DND-41 (cell line): ENCODE measurements at regions not wholly inside any gene's neighbourhood (a gene's known extent, or its start where the extent isn't known, plus 50 kb on each side); places are given as distances from the start of the nearest gene placed in this dataset.

Experiments
- ATAC-seq: fragments of 200-7000 bp; cut with Tn5 transposase; 3 replicates; pipeline ENCODE4 v1.9.1; 2021; ENCODE audit warnings: low read depth; ENCODE audit not compliant: insufficient read depth
- DNase-seq: peaks from one replicate; pipeline ENCODE4 v3.0.0-alpha.2; 2020
- H2AFZ ChIP-seq: 2 replicates; pipeline ENCODE4 v1.6.0; 2012; ENCODE audit warnings: low read depth, low read length
- H3K27ac ChIP-seq: 2 replicates; pipeline ENCODE4 v1.5.1; 2012; ENCODE audit warnings: low read length, inconsistent platforms
- H3K27me3 ChIP-seq: fragments of 200-600 bp; sonication (generic); 2 replicates; pipeline ENCODE4 v1.6.0; 2012; ENCODE audit warnings: low read length, mild to moderate bottlenecking, inconsistent platforms; ENCODE audit not compliant: insufficient read depth, poor library complexity
- H3K36me3 ChIP-seq: 2 replicates; pipeline ENCODE4 v1.5.1; 2012; ENCODE audit warnings: low read length, inconsistent platforms; ENCODE audit not compliant: insufficient read depth
- H3K4me1 ChIP-seq: 2 replicates; pipeline ENCODE4 v1.5.1; 2012; ENCODE audit warnings: mild to moderate bottlenecking, low read length; ENCODE audit not compliant: insufficient read depth
- H3K4me2 ChIP-seq: 2 replicates; pipeline ENCODE4 v1.6.0; 2012; ENCODE audit warnings: mild to moderate bottlenecking, moderate library complexity, low read length, inconsistent platforms; ENCODE audit not compliant: insufficient read depth
- H3K4me3 ChIP-seq, 2 experiments: fragments of 200-600 bp in 1 of 2; shearing (Covaris generic) in 1 of 2; 2 replicates each; pipeline ENCODE4 v1.5.1; 2012 to 2016; ENCODE audit warnings: inconsistent platforms in 2 of 2, low read length in 2 of 2, mild to moderate bottlenecking in 2 of 2, low read depth in 1 of 2, moderate library complexity in 1 of 2
- H3K79me2 ChIP-seq: 2 replicates; pipeline ENCODE4 v1.6.0; 2012; ENCODE audit warnings: low read length, inconsistent platforms; ENCODE audit not compliant: insufficient read depth
- H3K9ac ChIP-seq: 2 replicates; pipeline ENCODE4 v1.6.0; 2012; ENCODE audit warnings: low read depth, mild to moderate bottlenecking, inconsistent platforms, low read length, moderate library complexity
- H3K9me3 ChIP-seq: 2 replicates; pipeline ENCODE4 v1.5.1; 2012; ENCODE audit warnings: low read length, moderate library complexity, mild to moderate bottlenecking, inconsistent platforms; ENCODE audit not compliant: insufficient read depth, severe bottlenecking
- H4K20me1 ChIP-seq: 2 replicates; pipeline ENCODE4 v1.6.0; 2012; ENCODE audit warnings: low read length; ENCODE audit not compliant: insufficient read depth
- EZH2 ChIP-seq: IDR thresholded peaks from 3 replicates; pipeline ENCODE4 v1.6.1; 2012; ENCODE audit warnings: borderline replicate concordance, low read depth, mild to moderate bottlenecking, moderate library complexity, low read length, inconsistent platforms; ENCODE audit not compliant: severe bottlenecking
- TF ChIP-seq, protein P1 (sequence below): IDR thresholded peaks from 2 replicates; pipeline ENCODE4 v1.5.1; 2012; ENCODE audit warnings: borderline replicate concordance, low read length, moderate library complexity, mild to moderate bottlenecking; ENCODE audit not compliant: poor library complexity, severe bottlenecking; ENCODE audit errors: extremely low read depth

DNA sequence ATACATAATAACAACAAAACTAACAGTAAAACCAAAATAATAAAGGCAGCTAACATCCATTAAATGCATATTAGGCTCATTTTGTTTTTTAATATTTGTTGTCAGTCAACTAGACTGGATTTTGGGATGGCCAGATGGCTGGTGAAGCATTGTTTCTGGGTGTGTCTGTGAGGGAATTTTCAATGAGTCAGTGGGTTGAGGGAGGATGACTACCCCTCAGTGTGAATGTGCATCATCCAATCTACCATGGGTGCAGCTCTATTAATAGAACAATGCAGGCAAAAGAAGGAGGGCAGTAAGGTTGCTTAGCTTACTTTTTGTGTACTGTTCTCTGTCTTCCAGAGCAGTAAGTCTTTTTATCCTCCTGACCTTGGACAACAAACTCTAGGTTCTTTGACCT is 484.2 kb upstream of the HS3ST1 start:
- Histone ChIP-seq H3K9me3 (no peaks in the 10 kb centered on the region), H2AFZ (no peak overlapping the region), H4K20me1 (no peaks in the 10 kb centered on the region), H3K9ac (no peak overlapping the region), H3K4me3 (no peak overlapping the region), H3K27ac (no peak overlapping the region), H3K4me2 (no peak overlapping the region), H3K4me1 (no peaks in the 10 kb centered on the region), H3K27me3 (no peaks in the 10 kb centered on the region), H3K79me2 (no peaks in the 10 kb centered on the region), H3K36me3 (no peaks in the 10 kb centered on the region)
- TF ChIP-seq, protein P1, sequence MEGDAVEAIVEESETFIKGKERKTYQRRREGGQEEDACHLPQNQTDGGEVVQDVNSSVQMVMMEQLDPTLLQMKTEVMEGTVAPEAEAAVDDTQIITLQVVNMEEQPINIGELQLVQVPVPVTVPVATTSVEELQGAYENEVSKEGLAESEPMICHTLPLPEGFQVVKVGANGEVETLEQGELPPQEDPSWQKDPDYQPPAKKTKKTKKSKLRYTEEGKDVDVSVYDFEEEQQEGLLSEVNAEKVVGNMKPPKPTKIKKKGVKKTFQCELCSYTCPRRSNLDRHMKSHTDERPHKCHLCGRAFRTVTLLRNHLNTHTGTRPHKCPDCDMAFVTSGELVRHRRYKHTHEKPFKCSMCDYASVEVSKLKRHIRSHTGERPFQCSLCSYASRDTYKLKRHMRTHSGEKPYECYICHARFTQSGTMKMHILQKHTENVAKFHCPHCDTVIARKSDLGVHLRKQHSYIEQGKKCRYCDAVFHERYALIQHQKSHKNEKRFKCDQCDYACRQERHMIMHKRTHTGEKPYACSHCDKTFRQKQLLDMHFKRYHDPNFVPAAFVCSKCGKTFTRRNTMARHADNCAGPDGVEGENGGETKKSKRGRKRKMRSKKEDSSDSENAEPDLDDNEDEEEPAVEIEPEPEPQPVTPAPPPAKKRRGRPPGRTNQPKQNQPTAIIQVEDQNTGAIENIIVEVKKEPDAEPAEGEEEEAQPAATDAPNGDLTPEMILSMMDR = no peak
- TF ChIP-seq EZH2 = no peak
- ATAC-seq (no peak), DNase-seq (no peak)

DNA sequence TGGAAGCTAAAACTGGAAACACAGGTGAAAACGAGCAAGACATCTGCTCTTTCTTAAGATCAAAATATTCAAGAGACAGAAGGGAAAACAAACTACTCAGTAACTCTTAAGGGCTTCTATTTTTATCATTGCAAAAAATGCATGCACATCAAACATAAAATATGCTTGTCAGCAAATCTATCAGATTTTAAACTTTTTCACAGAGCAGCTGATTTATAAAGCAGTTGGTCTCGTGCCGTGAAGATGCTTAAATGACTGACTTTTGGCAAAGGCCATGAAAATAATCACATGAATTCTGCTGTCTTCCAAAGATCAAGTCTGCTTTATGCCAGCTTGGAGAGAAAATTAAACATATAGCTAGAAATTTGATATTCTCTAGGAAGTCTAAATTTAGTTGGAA is 482.1 kb upstream of the HS3ST1 start:
- Histone ChIP-seq H3K4me3 (no peak overlapping the region), H3K36me3 (no peaks in the 10 kb centered on the region), H2AFZ (no peak overlapping the region), H3K4me2 (no peak overlapping the region), H3K27me3 (no peaks in the 10 kb centered on the region), H4K20me1 (no peaks in the 10 kb centered on the region), H3K9ac (no peak overlapping the region), H3K27ac (no peak overlapping the region), H3K9me3 (no peaks in the 10 kb centered on the region), H3K4me1 (no peaks in the 10 kb centered on the region), H3K79me2 (no peaks in the 10 kb centered on the region)
- TF ChIP-seq, protein P1 = no peak
- TF ChIP-seq EZH2 = no peak
- DNase-seq (no peak), ATAC-seq (no peak)

- H3K36me3 ChIP-seq = no peaks in the 10 kb centered on the region
- TF ChIP-seq, protein P1 = no peak
- TF ChIP-seq EZH2 = no peak
- H2AFZ ChIP-seq = no peak overlapping the region
- no peak overlapping the region for H3K4me3 ChIP-seq
- no peaks in the 10 kb centered on the region for H3K79me2 ChIP-seq
- no peak for ATAC-seq
- H3K9me3 ChIP-seq = no peaks in the 10 kb centered on the region
- H3K4me1 ChIP-seq = no peaks in the 10 kb centered on the region
- H4K20me1 ChIP-seq = no peaks in the 10 kb centered on the region
- H3K9ac ChIP-seq = no peak overlapping the region
- no peak for DNase-seq
- no peaks in the 10 kb centered on the region for H3K27me3 ChIP-seq
- H3K27ac ChIP-seq = no peak overlapping the region
- no peak overlapping the region for H3K4me2 ChIP-seq
Measured at GRCh38 chr4:11908712-11909111, 480.0 kb upstream of the HS3ST1 start.

DNA sequence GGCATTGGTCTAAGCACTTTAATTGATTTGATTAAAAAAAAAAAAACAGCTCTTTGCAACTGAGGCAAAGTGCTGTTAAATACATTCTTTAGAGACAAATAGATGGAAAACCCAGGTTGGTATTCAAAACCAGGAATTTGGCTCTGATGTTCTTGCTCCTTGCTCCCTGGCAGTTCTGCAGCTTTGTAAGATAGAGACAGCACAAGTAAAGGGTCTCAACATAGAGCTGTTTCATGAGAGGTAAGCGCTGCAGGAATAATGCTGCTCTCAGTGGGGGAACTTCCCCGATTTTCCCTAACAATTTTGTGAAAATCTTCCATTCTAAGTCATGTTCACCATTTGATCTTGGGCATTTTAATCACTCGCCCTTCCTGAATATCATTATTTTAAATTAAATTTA is 479.5 kb upstream of the HS3ST1 start:
- no peak for TF ChIP-seq EZH2
- TF ChIP-seq, protein P1 = no peak
- Histone ChIP-seq H3K79me2 (no peaks in the 10 kb centered on the region), H3K9me3 (no peaks in the 10 kb centered on the region), H3K4me3 (no peak overlapping the region), H3K4me1 (no peaks in the 10 kb centered on the region), H3K36me3 (no peaks in the 10 kb centered on the region), H2AFZ (no peak overlapping the region), H4K20me1 (no peaks in the 10 kb centered on the region), H3K4me2 (no peak overlapping the region), H3K9ac (no peak overlapping the region), H3K27me3 (no peaks in the 10 kb centered on the region), H3K27ac (no peak overlapping the region)
- DNase-seq (no peak), ATAC-seq (no peak)
